GM08714 (cell line): ENCODE measurements at regions not wholly inside any gene's neighbourhood (a gene's known extent, or its start where the extent isn't known, plus 50 kb on each side); places are given as distances from the start of the nearest gene placed in this dataset.

Experiments
- H3K4me3 ChIP-seq: fragments of 200-500 bp; sonication (Bioruptor generic); 2 replicates; pipeline ENCODE4 v1.5.1; 2014; ENCODE audit warnings: mild to moderate bottlenecking, low read length, inconsistent platforms
- ZNF274 ChIP-seq: IDR thresholded peaks from 2 replicates; pipeline ENCODE4 v1.6.1; 2012; ENCODE audit warnings: mild to moderate bottlenecking, low read depth, low read length

DNA sequence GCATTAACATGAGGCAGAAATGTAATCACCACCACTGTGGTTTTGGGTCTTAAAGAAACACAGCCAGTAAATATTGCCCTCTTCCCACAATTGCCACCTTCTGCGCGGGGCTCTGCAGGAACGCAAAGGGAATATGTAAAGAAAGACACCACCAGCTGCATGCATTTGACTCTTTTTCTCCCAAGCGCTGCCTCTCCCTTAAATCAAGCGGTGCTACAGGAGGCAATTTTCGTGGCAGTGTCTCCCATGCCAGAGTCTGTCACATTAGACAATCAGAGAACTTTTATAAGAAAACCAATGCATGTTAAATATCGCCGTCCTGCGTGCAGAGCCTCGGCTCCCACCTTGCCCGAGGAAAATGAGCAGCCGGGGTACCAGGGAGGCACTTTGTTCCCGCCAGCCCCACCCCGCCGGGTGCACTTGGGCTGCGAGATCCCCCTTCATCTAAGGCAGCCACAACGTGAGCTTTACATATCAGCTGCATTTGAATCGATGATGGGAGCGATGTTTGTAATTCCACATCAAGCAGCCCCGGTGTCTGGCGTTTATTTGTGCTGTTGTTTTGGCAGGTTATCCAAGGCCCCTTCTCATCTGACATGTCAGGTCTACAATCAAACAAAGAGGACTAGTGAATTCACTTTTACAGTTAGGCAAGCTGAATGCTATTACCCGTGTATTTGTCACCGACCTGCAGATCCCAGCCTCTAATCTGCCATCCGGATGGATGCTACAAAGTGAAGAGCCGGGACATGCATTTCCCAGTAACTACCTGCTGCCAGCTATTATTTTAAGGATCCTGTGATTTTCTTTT, 72.3 kb upstream of the MGMT start:
- no peak for TF ChIP-seq ZNF274

DNA sequence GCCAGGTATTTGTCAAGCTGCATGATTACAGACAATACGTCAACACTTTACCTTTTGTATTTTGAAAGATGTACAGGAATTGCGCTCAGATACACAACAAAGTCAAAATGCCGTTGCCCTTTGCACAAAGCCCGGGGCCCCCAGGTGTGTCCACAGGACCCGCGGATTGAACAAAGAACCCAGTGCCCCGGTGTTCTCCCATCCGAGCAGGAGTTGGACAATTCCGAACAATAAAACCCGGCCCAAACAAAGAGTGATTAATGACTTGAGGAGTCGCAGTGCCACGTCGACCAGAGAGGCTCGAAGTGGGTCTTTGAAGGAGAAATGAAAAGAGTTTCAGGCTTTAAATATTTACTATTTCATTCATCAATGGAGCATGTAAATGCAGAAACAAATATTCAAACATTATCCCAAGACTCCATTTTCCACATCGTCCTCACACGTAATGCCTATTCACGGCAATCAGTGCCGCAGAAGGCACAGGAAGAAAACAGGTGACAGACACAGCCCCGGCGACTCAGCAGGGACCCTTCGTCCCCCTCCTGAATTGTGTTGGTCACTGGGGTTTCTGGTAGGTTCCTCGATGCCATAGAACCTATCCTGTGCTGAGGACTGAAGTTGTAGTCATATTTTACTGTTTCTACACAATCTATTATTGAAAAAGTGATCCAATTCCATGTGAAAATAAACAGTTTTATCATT, 70.9 kb upstream of the MGMT start:
- H3K4me3 ChIP-seq, result no peak overlapping the region
- no peak for TF ChIP-seq ZNF274

More for the DNA sequence above, 72.3 kb upstream of the MGMT start:
- H3K4me3 ChIP-seq, result no peak overlapping the region

DNA sequence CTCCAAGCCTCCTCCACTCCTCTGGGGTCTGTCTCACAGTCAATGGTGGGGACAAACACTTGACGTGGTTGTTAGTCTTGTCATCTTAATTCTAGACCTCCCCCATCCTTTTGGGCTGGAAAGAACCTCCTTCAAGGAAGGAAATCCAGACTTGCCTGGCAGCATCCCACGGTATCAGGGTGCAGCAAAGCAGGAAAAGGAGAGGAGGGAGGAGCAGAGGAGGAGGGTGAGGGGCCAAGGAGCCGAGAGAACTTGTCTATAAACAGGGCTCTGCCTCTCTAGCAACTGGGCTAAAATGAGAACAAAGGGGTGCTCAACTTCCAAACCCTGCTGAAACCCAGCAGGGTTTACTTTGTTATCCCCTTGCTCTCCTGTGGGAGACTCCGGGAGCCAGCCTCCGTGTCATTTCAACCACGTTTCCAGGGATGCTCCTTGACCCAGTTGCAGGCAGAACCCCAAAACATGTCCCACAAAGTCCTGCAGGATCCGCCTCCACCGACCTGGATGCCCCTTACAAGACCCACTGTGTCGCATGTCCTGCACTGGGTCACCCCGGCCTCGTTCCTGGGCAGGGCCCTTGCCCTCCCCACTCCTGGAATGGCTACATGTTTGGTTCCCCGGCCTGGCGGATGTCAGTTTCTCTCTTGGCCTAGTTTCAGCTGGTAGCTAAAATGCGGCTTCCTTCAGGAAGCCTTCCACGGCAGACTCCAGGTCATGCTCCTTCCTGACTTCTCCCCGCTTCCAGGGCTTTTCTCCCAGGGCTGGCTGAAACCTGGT, 69.7 kb upstream of the MGMT start:
- no peak for TF ChIP-seq ZNF274
- no peak overlapping the region for H3K4me3 ChIP-seq

DNA sequence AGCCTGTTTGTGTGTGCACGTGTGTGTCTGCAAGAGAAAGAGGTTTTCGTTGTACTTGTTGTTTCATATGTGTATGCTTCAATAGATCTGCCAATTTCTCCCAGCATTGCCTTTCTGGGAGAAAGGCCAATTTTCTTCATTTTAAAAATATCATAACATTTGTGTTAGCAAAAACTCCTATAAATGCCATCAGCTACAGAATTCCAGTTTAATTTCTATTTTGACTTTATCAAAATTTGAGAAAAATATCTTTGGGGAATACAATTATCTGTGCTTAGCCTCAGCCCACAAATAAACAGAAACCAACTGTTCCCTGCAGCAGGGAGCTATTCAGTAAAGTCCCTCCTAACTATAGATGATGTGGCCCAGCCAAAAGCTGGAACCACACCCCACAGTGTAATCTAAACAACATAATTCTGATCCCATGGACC, 68.3 kb upstream of the MGMT start:
- no peak for TF ChIP-seq ZNF274
- H3K4me3 ChIP-seq, result no peak overlapping the region

DNA sequence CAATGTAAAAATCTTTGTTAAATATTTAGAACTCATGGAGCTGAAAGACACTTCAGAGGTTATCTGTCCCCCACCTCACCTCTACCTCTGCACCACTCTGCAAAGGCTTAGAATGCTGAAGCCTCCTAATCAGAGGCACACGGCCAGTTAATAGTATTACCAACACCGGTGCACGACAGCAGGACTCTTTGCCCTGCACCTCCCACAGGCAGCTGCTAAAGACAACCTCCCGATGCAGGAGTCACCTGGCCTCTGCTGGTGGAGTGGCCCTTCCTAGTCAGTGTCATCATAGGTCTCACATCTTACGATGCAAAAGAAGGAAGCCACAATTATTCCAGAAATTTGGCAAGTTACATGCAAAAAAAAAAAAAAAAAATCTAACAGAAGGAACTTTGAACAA, 66.6 kb upstream of the MGMT start:
- H3K4me3 ChIP-seq, result no peak overlapping the region
- no peak for TF ChIP-seq ZNF274

DNA sequence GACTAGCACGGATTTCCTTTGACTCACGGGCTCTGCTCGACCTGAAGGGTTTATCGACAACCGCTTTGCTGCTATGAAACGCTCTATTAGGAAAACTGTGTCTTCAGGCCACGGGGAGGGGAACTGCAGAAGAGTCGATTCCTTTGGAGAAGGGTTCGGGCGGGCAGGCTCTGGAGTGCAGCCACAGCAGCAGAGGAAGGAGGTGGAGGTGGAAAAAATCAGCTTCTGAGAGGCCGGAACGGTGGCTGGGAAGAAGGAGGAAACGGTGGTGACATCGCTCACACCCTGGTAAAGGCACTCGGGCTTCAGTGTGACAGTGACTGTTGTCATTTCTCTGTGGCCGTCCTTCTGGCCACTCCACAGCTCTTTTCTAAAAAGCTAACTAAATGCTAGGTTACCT, 64.6 kb upstream of the MGMT start:
- no peak overlapping the region for H3K4me3 ChIP-seq
- TF ChIP-seq ZNF274, result no peak

DNA sequence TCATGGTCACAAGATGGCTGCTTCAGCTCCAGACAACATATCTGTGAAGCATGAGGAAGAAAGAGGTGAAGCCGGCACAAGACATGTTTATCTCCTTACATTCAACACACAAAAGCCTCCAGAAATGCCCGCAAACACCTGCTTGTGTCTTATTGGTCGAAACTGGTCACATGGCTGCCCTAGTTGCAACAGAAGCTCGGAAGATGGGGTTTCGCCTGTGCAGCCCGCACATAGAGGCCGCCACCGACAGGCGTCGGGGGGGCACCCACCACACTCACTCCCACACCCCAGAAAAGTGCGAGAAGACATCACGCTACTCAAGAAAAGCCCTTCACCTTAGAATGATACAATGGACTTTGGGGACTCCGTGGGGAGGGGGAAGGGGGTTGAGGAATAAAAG, 63.0 kb upstream of the MGMT start:
- H3K4me3 ChIP-seq, result no peak overlapping the region
- TF ChIP-seq ZNF274, result no peak

DNA sequence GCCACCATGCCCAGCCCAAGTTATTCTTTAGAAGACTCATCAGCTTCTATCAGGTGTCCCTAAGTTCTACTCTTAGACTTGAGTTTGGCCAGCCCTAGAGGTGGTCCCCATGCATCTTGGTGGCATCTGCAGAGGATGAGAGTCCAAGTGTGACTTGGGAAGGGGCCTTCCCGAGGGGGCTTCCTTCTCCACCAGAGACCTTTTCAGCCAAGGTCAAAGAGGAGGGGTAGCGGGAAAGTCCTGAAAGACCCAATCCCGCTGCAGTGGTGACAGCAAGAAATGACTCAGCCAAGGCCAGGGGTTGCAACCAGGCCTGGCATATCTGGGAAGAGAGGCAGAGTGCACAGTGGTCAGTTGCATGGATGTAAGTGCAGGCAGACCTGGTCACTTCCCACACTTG, 61.7 kb upstream of the MGMT start:
- H3K4me3 ChIP-seq, result no peak overlapping the region
- TF ChIP-seq ZNF274, result no peak

DNA sequence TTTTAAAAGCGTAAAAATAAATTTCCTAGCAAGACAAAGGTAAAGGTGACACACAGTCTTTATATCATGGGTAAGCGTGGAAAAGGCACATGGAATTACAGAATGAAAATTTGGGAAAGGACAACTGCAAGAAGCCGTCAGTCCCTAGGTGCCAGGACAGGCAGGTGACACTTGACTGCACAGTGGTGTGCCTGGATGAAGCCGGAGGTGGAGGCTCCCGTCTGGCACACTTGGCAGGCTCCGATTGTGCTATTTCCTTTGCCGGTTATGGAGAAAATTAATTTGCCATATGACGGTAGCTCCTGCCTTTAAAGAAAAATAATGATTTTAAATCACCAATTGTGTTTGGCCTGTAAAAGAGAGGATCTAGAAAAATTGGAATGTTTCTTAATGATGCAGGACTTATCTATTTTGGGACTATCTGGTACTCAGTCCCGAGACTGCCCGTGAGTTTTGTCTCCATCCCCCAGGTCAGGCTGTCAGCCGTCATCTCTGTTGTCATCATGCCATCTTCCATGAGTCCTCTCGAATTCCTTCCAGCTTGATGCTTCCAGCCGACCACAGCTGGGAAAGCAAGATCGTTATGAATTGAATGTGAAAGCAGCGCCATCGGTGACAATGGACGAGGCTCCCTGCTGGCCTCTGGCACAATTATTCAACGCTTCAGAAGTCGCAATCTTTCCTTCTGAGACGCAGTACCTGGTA, 56.2 kb upstream of the MGMT start:
- TF ChIP-seq ZNF274, result no peak
- no peak overlapping the region for H3K4me3 ChIP-seq

DNA sequence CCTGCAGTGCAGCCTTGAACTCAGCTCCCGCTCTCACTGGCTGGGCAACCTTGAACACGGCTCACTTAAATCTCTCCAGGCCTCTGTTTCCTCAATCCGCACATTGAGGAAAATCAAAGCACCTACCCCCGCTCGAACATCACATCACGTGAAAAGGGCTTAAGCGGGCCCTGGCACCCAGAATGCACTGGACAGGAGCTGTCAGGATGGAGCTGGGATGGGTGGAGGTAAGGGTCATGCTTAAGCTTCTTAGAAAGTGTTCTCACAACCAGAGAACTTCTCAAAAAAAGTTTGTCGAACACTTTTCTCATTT, 55.7 kb upstream of the MGMT start:
- no peak for TF ChIP-seq ZNF274
- no peak overlapping the region for H3K4me3 ChIP-seq

DNA sequence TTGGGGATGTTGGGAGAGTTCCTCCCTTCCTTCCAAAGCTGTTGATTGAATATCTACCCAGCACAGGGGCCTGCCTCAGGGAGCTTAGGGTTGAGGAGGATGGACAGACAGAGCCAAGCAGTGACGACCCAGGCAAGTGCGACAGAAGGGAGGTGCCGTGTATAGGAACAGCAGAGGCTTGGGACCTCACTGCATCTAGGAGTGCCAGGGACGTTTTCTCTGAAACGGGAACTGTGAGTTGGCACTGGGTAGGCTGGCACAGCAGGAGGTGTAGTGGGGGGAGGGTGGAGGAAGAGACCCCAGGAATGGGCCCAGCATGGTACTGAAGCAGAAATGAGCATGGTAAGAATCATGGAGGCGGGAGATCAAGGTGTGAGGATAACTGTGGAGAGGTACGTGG, 55.3 kb upstream of the MGMT start:
- H3K4me3 ChIP-seq, result no peak overlapping the region
- TF ChIP-seq ZNF274, result no peak

DNA sequence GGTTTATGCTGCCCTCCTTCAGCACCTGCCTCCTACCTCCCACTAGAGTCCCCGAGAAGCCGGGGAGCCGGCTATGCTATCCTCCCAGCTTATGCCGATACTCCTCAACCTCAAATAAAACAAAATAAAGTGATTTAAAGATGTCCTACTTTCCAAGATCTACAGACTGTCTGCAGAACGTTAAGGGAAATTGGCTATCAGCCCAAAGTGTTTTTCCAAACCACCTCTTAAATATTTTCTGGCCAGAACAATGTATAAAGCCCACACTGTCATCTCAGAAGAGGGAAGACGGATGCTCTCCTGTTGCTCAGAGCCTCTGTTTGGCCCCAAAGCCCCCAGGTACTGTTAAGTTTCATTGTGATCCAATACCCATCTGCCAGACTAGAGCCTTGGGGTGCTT, 54.0 kb upstream of the MGMT start:
- TF ChIP-seq ZNF274, result no peak

DNA sequence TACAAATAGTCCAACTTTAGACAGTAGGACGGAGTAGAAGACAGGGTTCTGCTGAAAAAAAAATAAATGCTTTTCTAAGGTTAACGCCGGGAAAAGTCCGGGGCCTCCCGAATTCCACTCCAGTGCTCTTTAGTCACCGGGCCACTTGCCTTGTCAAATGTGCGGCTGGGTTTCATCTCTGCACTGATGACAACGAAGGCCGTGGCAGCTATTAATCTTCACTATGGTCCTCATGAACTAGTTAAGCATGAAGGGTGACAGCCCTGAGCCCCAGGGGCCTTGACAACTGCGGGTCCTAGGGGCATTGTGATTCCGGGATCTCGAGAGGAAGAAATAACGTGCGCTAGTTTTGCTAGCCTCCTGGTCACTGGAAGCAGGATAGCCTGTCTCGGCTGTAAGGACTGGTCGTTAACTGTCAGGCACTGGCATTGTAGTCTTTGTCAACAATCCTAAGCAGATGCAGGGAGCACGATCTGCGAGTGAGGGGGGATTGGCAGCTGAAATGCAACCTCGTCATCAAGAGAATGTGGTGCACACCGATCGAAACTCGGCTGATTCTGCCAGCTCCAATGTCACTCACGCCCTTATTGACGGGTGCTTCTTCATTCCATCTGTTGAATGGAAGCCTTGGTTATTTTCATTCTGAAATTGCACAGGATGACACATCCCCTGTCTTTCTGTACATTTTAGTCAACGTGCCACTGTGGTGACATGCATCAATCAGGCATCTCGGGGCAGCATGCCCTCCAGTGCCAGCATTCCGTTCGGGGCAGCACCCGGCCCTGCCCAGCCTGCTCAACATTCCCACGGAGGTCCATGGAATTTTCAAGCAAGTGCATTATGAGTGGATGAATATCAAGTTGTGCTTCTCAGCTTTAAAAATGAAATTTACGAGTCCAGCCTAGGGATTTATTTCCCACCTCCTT, 51.6 kb upstream of the MGMT start:
- H3K4me3 ChIP-seq, result no peak overlapping the region
- no peak for TF ChIP-seq ZNF274

More for the DNA sequence above, 54.0 kb upstream of the MGMT start:
- no peak overlapping the region for H3K4me3 ChIP-seq
